ENCODE measurements at regions not wholly inside any gene's neighbourhood (a gene's known extent, or its start where the extent isn't known, plus 50 kb on each side); places are given as distances from the start of the nearest gene placed in this dataset.

DNA sequence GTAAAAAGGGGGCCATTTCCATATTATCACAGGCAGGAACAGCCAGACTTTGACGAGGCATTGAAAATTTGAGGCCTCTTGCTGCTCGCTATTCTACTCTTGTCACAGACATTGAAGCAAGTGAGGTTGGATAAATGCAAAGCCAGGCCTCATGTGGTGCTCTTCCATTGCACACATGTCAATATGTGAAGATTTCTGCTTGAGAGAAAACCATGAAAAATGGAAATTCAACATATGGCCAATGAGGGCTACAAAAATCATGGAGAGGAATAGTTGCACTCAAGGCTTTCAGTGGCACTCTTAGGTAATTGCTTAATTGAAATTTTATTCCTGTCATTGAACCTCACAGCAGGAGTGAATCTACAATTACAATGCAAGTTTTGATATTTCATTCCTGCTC, 185.6 kb upstream of the MBNL1 start:
- Histone ChIP-seq H3K36me3 (replicated peaks) (no peaks in the 10 kb centered on the region), H3K27ac (no peak overlapping the region), H3K4me3 (ENCODE audit: low read depth, low read length) (no peak overlapping the region), H3K27me3 (replicated peaks) (no peaks in the 10 kb centered on the region)
- DNase-seq: no peak
- in situ Hi-C loops (cut with HindIII; ENCODE audit: low pct_ligation_motif_present, low sequenced_read_pairs): no loop called here
- TF ChIP-seq, protein P1, sequence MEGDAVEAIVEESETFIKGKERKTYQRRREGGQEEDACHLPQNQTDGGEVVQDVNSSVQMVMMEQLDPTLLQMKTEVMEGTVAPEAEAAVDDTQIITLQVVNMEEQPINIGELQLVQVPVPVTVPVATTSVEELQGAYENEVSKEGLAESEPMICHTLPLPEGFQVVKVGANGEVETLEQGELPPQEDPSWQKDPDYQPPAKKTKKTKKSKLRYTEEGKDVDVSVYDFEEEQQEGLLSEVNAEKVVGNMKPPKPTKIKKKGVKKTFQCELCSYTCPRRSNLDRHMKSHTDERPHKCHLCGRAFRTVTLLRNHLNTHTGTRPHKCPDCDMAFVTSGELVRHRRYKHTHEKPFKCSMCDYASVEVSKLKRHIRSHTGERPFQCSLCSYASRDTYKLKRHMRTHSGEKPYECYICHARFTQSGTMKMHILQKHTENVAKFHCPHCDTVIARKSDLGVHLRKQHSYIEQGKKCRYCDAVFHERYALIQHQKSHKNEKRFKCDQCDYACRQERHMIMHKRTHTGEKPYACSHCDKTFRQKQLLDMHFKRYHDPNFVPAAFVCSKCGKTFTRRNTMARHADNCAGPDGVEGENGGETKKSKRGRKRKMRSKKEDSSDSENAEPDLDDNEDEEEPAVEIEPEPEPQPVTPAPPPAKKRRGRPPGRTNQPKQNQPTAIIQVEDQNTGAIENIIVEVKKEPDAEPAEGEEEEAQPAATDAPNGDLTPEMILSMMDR (IDR thresholded peaks at IDR 0.05; ENCODE audit: low read depth, low read length, missing control alignments): no peak

DNA sequence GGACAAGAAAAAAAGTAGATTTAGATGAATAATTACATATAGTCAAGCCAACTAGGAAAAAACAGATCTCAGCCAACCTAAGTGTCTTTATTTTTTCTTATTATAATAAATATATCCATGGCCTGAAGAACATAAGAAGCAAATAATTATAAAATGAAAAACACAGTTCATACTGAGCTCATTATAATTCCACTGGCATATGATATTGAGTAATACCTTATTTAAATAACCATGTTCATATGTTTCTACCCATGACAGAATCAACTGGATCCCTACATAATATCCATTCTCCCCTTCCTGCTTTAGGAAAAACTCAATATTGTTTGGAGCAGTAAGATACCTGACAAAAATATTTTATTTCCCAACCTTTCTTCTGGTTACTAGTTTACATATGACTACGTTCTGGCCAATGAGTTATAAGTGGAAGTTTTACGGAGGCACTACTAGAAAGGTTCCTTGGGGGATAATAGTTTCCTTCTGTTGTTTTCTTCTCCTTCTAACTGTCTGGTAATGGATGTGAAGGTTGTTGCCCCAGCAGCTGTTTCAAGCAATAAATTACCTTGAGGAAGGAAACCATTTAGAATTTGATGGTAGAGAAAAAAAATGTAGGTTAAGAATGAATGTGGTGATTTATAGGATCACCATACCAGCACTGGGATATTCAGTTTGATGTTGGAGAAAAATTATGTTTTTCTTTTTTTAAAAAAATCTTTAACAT, 184.1 kb upstream of the MBNL1 start:
- H3K36me3 ChIP-seq (replicated peaks): no peaks in the 10 kb centered on the region
- no peaks in the 10 kb centered on the region for H3K27me3 ChIP-seq (replicated peaks)
- H3K27ac ChIP-seq: no peak overlapping the region
- TF ChIP-seq, protein P1 (IDR thresholded peaks at IDR 0.05; ENCODE audit: low read depth, low read length, missing control alignments): no peak
- no peak overlapping the region for H3K4me3 ChIP-seq (ENCODE audit: low read depth, low read length)
- in situ Hi-C loops (cut with HindIII; ENCODE audit: low pct_ligation_motif_present, low sequenced_read_pairs): no loop called here
- DNase-seq: no peak

DNA sequence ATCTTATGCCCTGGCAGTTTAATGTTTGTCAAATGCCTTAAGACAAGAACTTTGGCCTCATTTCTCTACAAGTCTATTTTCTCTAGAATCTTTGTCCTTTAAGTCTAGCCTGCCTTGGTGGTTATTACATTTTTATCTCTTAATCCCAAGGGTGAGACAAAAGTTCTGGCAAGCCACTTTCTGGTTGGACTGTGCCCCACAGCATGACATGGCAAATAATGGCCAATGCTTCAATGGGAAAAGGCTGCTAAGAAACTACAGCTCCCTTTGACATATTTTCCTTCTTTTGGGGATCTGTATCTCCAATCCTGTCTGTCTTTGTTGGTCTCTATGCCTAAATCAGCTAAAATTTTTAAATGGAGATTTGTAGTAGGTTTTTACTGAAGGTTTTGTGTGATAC, 181.6 kb upstream of the MBNL1 start:
- no peak for DNase-seq
- no peaks in the 10 kb centered on the region for H3K36me3 ChIP-seq (replicated peaks)
- no peak overlapping the region for H3K27ac ChIP-seq
- in situ Hi-C loops (cut with HindIII; ENCODE audit: low pct_ligation_motif_present, low sequenced_read_pairs): no loop called here
- H3K4me3 ChIP-seq (ENCODE audit: low read depth, low read length): no peak overlapping the region
- TF ChIP-seq, protein P1 (IDR thresholded peaks at IDR 0.05; ENCODE audit: low read depth, low read length, missing control alignments): no peak
- no peaks in the 10 kb centered on the region for H3K27me3 ChIP-seq (replicated peaks)

DNA sequence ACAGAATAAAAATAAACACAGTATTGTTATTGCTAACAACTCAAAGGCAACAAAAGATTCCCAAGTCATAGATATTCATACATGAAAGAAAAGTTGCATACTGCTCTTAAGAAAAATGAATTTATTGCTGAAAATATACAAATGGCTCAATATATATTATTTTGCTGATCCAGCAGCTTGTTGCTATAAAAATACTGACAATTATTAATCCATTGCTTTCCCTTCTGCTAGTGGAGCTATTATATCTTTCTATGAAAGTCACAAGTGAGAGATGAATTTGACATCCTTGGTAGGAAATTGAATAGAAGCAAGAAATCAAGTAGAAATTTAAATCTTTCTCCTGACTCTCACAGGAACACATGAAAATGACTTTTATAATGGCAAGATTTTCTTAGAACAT, 179.2 kb upstream of the MBNL1 start:
- TF ChIP-seq, protein P1 (IDR thresholded peaks at IDR 0.05; ENCODE audit: low read depth, low read length, missing control alignments): no peak
- no peak overlapping the region for H3K27ac ChIP-seq
- no peak for DNase-seq
- in situ Hi-C loops (cut with HindIII; ENCODE audit: low pct_ligation_motif_present, low sequenced_read_pairs): no loop called here
- no peak overlapping the region for H3K4me3 ChIP-seq (ENCODE audit: low read depth, low read length)
- no peaks in the 10 kb centered on the region for H3K36me3 ChIP-seq (replicated peaks)
- H3K27me3 ChIP-seq (replicated peaks): no peaks in the 10 kb centered on the region

DNA sequence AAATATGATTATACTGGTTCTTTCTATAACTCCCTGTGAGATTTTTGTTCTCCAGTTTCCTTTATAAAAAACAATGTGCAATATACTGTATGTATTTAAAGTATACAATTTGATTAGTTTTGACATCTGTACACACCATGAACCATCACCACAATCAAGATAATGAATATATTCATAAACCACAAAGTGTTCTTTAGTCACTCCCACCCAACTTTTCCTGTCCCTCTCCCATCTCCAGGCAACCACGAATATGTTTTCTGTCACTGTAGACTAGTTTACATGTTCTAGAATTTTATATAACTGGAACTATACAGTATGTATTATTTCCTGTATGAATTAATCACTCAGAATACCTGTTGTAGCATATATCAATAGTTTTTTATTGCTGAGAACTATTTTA, 177.0 kb upstream of the MBNL1 start:
- Histone ChIP-seq H3K36me3 (replicated peaks) (no peaks in the 10 kb centered on the region), H3K27ac (no peak overlapping the region), H3K27me3 (replicated peaks) (no peaks in the 10 kb centered on the region), H3K4me3 (ENCODE audit: low read depth, low read length) (no peak overlapping the region)
- in situ Hi-C loops (cut with HindIII; ENCODE audit: low pct_ligation_motif_present, low sequenced_read_pairs): no loop called here
- no peak for DNase-seq
- TF ChIP-seq, protein P1 (IDR thresholded peaks at IDR 0.05; ENCODE audit: low read depth, low read length, missing control alignments): no peak

DNA sequence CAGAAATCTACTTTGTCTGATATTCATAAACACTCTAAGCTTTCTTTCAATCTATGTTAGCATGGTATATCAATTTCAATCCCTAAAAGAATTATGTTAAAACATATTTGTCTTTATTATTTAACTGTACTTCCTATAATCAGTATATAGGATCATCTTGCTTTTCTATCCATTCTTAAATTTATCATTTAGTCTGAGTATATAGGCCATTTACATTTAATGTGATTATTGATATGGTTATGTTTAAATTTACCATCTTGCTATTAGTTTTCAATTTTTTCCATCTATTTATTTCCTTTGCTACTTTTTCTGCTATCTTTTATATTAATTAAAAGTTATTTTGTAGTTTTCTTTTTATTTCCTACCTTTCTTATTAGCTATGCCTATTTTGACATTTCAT, 174.8 kb upstream of the MBNL1 start:
- H3K36me3 ChIP-seq (replicated peaks): no peaks in the 10 kb centered on the region
- TF ChIP-seq, protein P1 (IDR thresholded peaks at IDR 0.05; ENCODE audit: low read depth, low read length, missing control alignments): no peak
- H3K4me3 ChIP-seq (ENCODE audit: low read depth, low read length): no peak overlapping the region
- no peak overlapping the region for H3K27ac ChIP-seq
- H3K27me3 ChIP-seq (replicated peaks): no peaks in the 10 kb centered on the region
- in situ Hi-C loops (cut with HindIII; ENCODE audit: low pct_ligation_motif_present, low sequenced_read_pairs): no loop called here
- DNase-seq: no peak
